ENCODE measurements at regions not wholly inside any gene's neighbourhood (a gene's known extent, or its start where the extent isn't known, plus 50 kb on each side); places are given as distances from the start of the nearest gene placed in this dataset.

DNA sequence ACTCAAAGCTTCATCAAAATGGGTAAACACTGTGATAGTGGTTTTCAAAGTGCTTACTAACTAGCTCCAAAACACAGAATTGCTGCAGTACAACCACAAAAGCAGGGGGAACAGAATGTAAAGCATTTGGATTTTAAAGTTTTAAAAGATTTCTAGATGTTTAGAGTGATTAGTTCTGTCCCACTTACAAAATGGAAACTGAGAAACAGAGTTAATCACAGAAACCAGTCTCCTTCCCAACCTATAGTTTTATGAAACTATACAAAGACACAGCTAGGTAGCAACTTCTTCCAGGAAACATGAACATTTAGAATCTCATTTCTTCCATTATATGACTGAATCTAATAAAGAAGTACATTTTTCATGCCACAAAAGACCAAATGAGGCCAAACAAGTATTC, 73.8 kb upstream of the HNRNPA3 start:
- H3K9me3 ChIP-seq (ENCODE audit: control insufficient read depth, low read length): no peaks in the 10 kb centered on the region
- H3K9ac ChIP-seq (ENCODE audit: low read length): no peak overlapping the region
- no peak overlapping the region for H3K4me3 ChIP-seq (ENCODE audit: low read length)
- no peaks in the 10 kb centered on the region for H3K4me1 ChIP-seq (ENCODE audit: control insufficient read depth, insufficient read depth, low read length)
- peaks cover 3% of the 10 kb centered on the region for H3K27me3 ChIP-seq (ENCODE audit: control insufficient read depth, insufficient read depth, low read length)
- no peaks in the 10 kb centered on the region for H3K36me3 ChIP-seq (ENCODE audit: control insufficient read depth, insufficient read depth, low read length)

DNA sequence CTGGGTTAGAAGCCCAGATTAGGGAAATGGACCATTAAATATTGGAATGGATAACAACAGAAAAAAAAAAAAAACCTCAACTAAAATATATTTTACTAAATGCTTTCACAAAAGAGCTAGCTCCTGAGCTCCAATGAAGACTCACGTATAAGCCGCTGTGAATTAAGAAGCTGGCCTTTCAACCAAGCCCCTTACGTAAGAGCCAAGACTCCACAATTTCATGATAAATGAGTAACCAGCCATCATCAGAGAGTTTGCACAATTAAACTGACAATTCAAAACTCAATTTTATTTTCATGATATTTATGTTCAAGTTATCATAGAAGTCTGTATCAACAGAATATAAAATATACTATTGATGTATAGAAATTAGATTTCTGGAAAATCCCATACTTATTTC, 70.7 kb upstream of the HNRNPA3 start:
- no peaks in the 10 kb centered on the region for H3K36me3 ChIP-seq (ENCODE audit: control insufficient read depth, insufficient read depth, low read length)
- H3K27me3 ChIP-seq (ENCODE audit: control insufficient read depth, insufficient read depth, low read length): peaks cover 3% of the 10 kb centered on the region
- no peak overlapping the region for H3K4me3 ChIP-seq (ENCODE audit: low read length)
- H3K9ac ChIP-seq (ENCODE audit: low read length): no peak overlapping the region
- H3K4me1 ChIP-seq (ENCODE audit: control insufficient read depth, insufficient read depth, low read length): no peaks in the 10 kb centered on the region
- no peaks in the 10 kb centered on the region for H3K9me3 ChIP-seq (ENCODE audit: control insufficient read depth, low read length)

- no peak overlapping the region for H3K4me3 ChIP-seq (ENCODE audit: low read length)
- peaks cover 14% of the 10 kb centered on the region for H3K27me3 ChIP-seq (ENCODE audit: control insufficient read depth, insufficient read depth, low read length)
- H3K9ac ChIP-seq (ENCODE audit: low read length): no peak overlapping the region
- H3K9me3 ChIP-seq (ENCODE audit: control insufficient read depth, low read length): no peaks in the 10 kb centered on the region
- H3K4me1 ChIP-seq (ENCODE audit: control insufficient read depth, insufficient read depth, low read length): peaks cover under 1% of the 10 kb centered on the region
- H3K36me3 ChIP-seq (ENCODE audit: control insufficient read depth, insufficient read depth, low read length): no peaks in the 10 kb centered on the region
These were observed 69.2 kb upstream of the HNRNPA3 start for GRCh38 chr2:177143444-177143843.

- peaks cover 6% of the 10 kb centered on the region for H3K4me1 ChIP-seq (ENCODE audit: control insufficient read depth, insufficient read depth, low read length)
- H3K27me3 ChIP-seq (ENCODE audit: control insufficient read depth, insufficient read depth, low read length): peaks cover 24% of the 10 kb centered on the region
- no peaks in the 10 kb centered on the region for H3K9me3 ChIP-seq (ENCODE audit: control insufficient read depth, low read length)
- H3K4me3 ChIP-seq (ENCODE audit: low read length): no peak overlapping the region
- no peaks in the 10 kb centered on the region for H3K36me3 ChIP-seq (ENCODE audit: control insufficient read depth, insufficient read depth, low read length)
- H3K9ac ChIP-seq (ENCODE audit: low read length): no peak overlapping the region
These were observed 65.4 kb upstream of the HNRNPA3 start for GRCh38 chr2:177147093-177147694.

DNA sequence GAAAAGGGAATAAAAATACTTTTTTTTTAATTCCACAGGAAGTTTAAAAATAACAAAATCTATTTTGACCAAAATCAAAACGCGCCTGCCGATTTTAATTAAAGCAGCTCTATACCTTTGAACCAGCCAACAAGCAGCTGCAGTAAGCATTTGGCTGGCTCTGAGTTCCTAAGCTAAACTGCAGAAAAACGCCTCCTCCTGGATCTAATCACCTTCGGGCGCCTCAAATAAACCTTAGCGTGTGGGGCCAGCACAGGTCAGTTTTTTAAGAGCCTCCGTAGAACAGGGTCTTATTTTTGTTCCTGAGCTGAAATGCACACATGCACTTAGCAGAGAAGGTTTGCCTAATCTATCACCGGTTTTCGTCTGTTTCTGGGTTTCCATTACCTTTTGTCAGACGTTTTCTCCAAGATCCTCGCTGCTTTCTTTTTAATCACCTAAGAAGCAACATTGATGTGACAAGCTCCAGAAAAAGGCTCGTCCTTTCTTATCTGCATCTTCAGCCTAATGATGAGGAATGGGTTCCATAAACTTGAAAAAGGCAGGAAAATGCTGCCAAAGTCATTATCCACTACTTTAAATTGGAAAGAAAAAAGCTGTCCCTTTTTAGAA, 64.7 kb upstream of the HNRNPA3 start:
- H3K9ac ChIP-seq (ENCODE audit: low read length): no peak overlapping the region
- no peaks in the 10 kb centered on the region for H3K36me3 ChIP-seq (ENCODE audit: control insufficient read depth, insufficient read depth, low read length)
- peaks cover 24% of the 10 kb centered on the region for H3K27me3 ChIP-seq (ENCODE audit: control insufficient read depth, insufficient read depth, low read length)
- peaks cover 6% of the 10 kb centered on the region for H3K4me1 ChIP-seq (ENCODE audit: control insufficient read depth, insufficient read depth, low read length)
- no peaks in the 10 kb centered on the region for H3K9me3 ChIP-seq (ENCODE audit: control insufficient read depth, low read length)
- no peak overlapping the region for H3K4me3 ChIP-seq (ENCODE audit: low read length)

DNA sequence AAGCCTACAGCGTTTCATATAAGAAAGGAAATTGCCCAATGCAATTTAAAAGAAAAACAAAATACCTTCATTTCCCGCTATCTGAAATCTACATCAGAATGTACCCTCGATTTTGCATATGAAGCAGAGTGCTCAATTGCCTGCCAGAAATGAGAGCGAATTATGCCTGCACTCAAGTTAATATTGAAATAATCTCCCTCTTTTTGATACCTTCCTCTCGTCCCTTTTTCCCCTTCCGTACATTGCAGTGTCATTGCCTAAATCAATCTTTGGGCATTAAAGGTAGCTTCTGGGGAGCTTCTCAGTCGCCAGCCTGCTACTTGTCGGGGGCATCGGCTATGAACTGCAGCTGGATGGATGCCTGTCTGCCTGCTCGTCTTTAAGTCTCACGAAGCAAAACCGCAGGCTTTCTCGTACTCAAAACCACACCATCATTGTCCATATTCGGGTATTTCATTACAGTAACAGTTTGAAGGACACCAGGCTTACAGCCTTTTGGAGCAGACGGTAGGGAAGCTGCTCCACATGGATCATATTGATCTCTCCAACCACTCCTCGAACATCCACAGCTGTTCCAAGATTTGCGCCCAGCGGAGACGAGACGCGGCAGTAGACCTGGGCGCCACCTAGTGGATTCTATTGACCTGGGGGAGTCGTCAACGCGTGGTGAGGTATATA, 64.0 kb upstream of the HNRNPA3 start:
- no peaks in the 10 kb centered on the region for H3K9me3 ChIP-seq (ENCODE audit: control insufficient read depth, low read length)
- peaks cover 24% of the 10 kb centered on the region for H3K27me3 ChIP-seq (ENCODE audit: control insufficient read depth, insufficient read depth, low read length)
- peaks cover 6% of the 10 kb centered on the region for H3K4me1 ChIP-seq (ENCODE audit: control insufficient read depth, insufficient read depth, low read length)
- no peaks in the 10 kb centered on the region for H3K36me3 ChIP-seq (ENCODE audit: control insufficient read depth, insufficient read depth, low read length)
- H3K4me3 ChIP-seq (ENCODE audit: low read length): peak overlapping the region; percentile 61
- H3K9ac ChIP-seq (ENCODE audit: low read length): peak overlapping the region; percentile 35

DNA sequence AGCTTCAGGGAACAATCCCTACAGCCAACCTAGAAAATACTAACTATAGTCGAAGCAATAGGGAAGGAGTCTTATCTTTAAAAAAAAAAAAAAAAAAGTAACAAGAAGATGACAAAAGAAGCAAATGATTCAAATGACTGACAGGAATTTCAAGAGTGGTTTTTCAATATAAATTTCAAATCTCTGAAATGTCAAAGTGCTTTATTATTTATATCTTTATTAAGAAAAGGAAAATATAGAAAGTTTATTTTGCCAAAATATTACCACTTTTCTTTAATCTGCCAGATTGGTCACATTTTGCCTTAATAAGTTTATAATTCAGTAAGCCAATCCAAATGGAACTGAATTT, 63.5 kb upstream of the HNRNPA3 start:
- Histone ChIP-seq H3K9me3 (ENCODE audit: control insufficient read depth, low read length) (no peaks in the 10 kb centered on the region), H3K27me3 (ENCODE audit: control insufficient read depth, insufficient read depth, low read length) (peaks cover 24% of the 10 kb centered on the region), H3K9ac (ENCODE audit: low read length) (no peak overlapping the region), H3K36me3 (ENCODE audit: control insufficient read depth, insufficient read depth, low read length) (no peaks in the 10 kb centered on the region), H3K4me1 (ENCODE audit: control insufficient read depth, insufficient read depth, low read length) (peaks cover 6% of the 10 kb centered on the region), H3K4me3 (ENCODE audit: low read length) (no peak overlapping the region)

GRCh38 chr2:177153805-177154204, 58.8 kb upstream of the HNRNPA3 start:
- no peaks in the 10 kb centered on the region for H3K9me3 ChIP-seq (ENCODE audit: control insufficient read depth, low read length)
- peaks cover 1% of the 10 kb centered on the region for H3K4me1 ChIP-seq (ENCODE audit: control insufficient read depth, insufficient read depth, low read length)
- peaks cover 9% of the 10 kb centered on the region for H3K27me3 ChIP-seq (ENCODE audit: control insufficient read depth, insufficient read depth, low read length)
- H3K9ac ChIP-seq (ENCODE audit: low read length): no peak overlapping the region
- H3K36me3 ChIP-seq (ENCODE audit: control insufficient read depth, insufficient read depth, low read length): no peaks in the 10 kb centered on the region
- no peak overlapping the region for H3K4me3 ChIP-seq (ENCODE audit: low read length)

- no peaks in the 10 kb centered on the region for H3K9me3 ChIP-seq (ENCODE audit: control insufficient read depth, low read length)
- H3K9ac ChIP-seq (ENCODE audit: low read length): no peak overlapping the region
- peaks cover 9% of the 10 kb centered on the region for H3K27me3 ChIP-seq (ENCODE audit: control insufficient read depth, insufficient read depth, low read length)
- no peaks in the 10 kb centered on the region for H3K4me1 ChIP-seq (ENCODE audit: control insufficient read depth, insufficient read depth, low read length)
- H3K36me3 ChIP-seq (ENCODE audit: control insufficient read depth, insufficient read depth, low read length): no peaks in the 10 kb centered on the region
- H3K4me3 ChIP-seq (ENCODE audit: low read length): no peak overlapping the region
These were observed 57.8 kb upstream of the HNRNPA3 start for GRCh38 chr2:177154809-177155208.

DNA sequence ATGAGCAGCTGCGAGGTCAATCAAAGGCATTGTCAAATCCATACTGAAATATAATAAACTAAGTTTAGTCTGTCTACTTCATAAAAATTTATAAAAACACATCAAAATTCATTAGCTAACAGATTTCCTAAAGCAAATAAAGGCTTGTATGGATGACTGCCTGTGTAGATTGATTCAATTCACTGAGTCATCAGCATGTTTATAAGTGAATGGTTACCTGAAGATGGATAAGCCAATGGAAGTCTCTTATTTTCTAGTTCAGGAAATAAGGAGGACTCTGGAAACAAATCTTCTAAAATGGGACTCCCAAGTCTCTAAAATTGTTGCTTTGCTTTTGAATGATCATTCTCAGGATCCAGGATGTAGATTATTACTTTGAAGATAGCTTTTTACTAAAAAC, 57.0 kb upstream of the HNRNPA3 start:
- Histone ChIP-seq H3K9me3 (ENCODE audit: control insufficient read depth, low read length) (no peaks in the 10 kb centered on the region), H3K27me3 (ENCODE audit: control insufficient read depth, insufficient read depth, low read length) (peaks cover 9% of the 10 kb centered on the region), H3K36me3 (ENCODE audit: control insufficient read depth, insufficient read depth, low read length) (no peaks in the 10 kb centered on the region), H3K4me1 (ENCODE audit: control insufficient read depth, insufficient read depth, low read length) (no peaks in the 10 kb centered on the region), H3K4me3 (ENCODE audit: low read length) (no peak overlapping the region), H3K9ac (ENCODE audit: low read length) (no peak overlapping the region)

- Histone ChIP-seq H3K4me3 (ENCODE audit: low read length) (no peak overlapping the region), H3K27me3 (ENCODE audit: control insufficient read depth, insufficient read depth, low read length) (no peaks in the 10 kb centered on the region), H3K9ac (ENCODE audit: low read length) (no peak overlapping the region), H3K36me3 (ENCODE audit: control insufficient read depth, insufficient read depth, low read length) (no peaks in the 10 kb centered on the region), H3K9me3 (ENCODE audit: control insufficient read depth, low read length) (no peaks in the 10 kb centered on the region), H3K4me1 (ENCODE audit: control insufficient read depth, insufficient read depth, low read length) (peaks cover 16% of the 10 kb centered on the region)
These were observed 50.7 kb upstream of the HNRNPA3 start for GRCh38 chr2:177161741-177162460.

Data from mucosa of stomach (tissue), 1 donor.